GM18861 (cell line): ENCODE measurements at regions not wholly inside any gene's neighbourhood (a gene's known extent, or its start where the extent isn't known, plus 50 kb on each side); places are given as distances from the start of the nearest gene placed in this dataset.
A peak's percentile ranks its signal among the peaks of the same experiment; 100 is the strongest.
"Not testable (repeated sequence)": the region's sequence is repeated elsewhere in the genome, so short reads cannot be mapped to it uniquely, and the experiment has no call there.

Source experiments
- ATAC-seq: cut with Tn5 transposase; IDR thresholded peaks from one replicate; pipeline ENCODE4 v1.9.1; 2021; ENCODE audit not compliant: unreplicated experiment

GRCh38 chr6:80942911-80943310, 809.6 kb downstream of the TENT5A start:
- ATAC-seq, result no peak

DNA sequence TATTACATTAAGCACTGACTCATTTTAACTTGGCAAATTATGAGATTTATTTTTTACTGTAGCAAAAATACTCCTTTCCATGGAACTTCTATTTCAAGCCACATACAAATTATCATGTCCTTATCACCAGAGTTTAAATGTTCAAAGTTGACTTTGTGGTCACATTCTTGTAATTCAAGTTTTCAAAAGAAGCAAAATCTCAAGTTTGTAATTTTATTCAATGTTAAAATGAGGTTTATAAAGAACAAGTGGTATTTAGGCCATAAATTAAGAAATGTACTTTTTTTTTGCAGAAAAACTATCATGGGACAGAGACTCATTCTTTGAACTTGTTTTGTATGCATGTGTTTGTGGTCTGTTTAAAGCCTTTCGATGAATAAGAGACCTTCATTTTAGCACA, 811.5 kb downstream of the TENT5A start:
- ATAC-seq, result no peak

- no peak for ATAC-seq
Observed at GRCh38 chr6:80940571-80940970, 811.9 kb downstream of the TENT5A start.

GRCh38 chr6:80939898-80940297, 812.6 kb downstream of the TENT5A start:
- no peak for ATAC-seq

DNA sequence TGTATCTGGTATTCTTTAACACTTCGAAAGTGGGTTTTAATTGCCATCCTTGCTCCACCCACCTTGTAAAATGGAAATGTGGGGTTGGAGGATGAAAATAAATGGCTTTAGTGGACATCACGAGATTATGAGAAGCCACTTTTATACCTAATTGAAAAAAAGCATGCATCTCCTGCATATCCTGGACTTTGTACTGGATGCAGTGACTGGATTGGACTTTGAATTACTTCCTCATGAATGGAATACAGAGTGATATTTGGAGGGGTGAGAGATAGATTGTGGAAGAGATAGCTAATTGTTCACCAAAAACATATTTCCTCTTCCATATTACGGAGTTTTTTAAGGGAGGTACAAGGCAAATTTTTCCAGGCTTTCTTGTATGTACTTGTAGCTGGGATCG, 813.0 kb downstream of the TENT5A start:
- no peak for ATAC-seq

DNA sequence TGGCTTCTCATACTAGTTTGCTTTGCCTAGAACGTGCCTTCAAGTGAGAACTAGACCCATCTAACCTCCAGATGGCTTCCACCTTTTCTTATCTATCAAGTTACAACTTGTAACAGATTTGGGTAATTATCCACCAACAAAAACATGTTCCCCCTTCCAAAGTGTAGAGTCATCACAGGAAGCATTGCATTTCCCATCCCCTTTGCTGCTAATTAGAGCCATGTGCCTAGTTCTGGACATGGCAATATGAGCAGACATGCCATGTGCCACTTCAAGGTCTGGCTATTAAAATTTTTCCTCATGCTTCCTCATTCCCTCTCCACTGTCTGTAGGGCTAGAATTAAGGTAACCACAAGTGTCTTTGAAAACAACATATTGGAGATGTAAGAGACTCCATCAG, 814.4 kb downstream of the TENT5A start:
- ATAC-seq, result no peak

GRCh38 chr6:80932359-80932758, 820.1 kb downstream of the TENT5A start:
- no peak for ATAC-seq

DNA sequence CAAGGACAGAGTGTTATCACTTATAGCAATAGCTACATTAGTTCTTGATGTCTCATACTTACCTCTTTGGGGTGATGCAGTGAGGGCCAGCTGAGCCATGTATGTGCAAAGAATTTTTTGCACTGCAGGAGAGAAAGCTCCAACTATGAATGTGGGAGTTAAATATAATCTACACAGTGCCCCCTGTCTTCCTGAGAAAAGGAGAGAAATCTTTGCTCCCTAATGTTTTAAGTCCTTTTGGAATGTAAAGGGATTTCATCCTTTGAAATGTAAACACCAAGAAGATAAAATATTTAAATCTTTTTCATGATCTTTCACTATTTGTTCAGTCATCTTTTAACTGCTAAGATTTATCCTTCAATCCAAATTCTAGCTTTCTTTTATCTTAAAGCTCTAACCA, 822.1 kb downstream of the TENT5A start:
- ATAC-seq, result no peak

DNA sequence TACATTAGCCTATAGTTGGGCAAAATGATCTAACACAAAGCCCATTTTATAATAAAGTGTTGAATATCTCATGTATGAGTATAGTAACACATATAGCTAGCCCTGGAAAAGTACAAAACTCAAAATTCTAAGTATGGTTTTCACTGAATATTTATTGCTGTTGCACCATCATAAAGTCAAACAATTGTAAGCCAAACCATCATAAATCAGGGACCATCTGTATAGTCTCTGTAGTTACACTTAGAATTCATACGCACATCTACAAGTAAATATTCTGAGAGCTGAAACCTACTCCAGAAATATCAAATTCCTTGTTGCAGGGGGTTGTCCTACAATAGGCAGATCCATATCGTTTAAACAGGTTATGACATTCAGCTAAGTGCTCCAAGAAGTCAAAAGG, 817.3 kb downstream of the BCKDHB start:
- ATAC-seq, result no peak

GRCh38 chr6:80922916-80923455, 816.5 kb downstream of the BCKDHB start:
- no peak for ATAC-seq

DNA sequence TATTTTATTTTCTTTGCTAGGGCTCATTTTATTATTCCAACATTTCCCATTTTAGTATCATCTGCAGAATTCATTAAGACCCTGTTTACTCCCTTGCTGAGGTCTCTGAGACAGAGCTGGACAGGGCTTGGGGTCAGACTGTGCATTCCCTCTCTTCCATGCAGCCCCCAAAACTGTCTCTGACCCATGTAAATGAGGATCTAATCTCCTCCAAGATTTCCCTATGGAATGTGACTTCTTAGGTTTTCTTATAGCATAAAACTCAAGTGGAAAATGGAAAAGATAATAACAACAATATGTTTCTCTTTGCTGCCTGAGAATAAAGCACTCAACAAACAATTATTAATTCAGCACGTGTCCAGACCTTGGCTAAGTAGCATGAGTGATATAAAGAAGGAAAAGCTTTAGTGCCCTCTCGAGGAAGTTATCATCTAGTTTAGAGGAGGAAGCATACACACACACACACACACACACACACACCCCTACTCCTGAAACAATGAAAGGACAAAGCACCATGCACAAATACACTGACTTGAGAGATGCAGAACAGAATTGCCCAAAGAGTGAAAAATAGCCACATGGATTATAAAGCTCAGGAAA, 815.5 kb downstream of the BCKDHB start:
- no peak for ATAC-seq

- ATAC-seq, result no peak
Observed at GRCh38 chr6:80907831-80908230, 801.4 kb downstream of the BCKDHB start.

GRCh38 chr6:80903711-80904110, 797.2 kb downstream of the BCKDHB start:
- ATAC-seq, result no peak

DNA sequence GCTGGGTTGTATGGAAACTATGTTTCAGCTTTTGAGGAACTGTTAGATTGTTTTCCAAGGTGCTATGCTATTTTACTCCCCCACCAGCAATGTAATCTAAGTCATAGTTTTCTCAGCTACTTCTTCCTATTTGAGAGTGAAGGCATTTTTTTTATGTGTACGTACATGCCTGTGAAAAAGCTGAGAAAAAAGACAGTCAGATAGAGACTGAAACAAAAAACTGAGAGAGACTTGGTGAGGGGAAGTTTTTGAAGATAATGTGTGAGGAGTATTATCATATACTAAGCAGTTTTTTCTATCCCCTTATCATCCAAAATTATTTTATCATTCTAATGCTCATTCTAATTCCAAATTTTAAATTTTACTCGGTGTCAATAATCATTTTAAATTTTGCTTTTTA, 780.0 kb downstream of the BCKDHB start:
- peak; percentile 80 for ATAC-seq

DNA sequence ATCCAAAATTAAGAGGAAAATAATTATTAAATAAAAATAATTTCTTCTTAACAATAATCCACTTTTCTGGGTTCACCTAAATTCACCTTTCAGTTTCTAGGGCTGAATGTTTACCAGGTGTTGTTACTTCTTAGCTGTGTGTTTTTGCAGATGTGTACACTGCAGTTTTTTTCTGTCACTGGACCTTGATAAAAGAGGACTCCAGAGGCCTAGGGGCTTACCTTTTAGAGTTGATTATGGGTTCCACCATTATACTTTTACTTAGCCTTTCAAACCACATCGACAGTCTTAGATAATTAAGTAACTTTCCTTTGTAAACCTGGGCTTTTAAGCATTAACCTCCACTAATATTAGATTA, 766.5 kb downstream of the BCKDHB start:
- no peak for ATAC-seq

GRCh38 chr6:80872199-80872950, 765.9 kb downstream of the BCKDHB start:
- no peak for ATAC-seq

DNA sequence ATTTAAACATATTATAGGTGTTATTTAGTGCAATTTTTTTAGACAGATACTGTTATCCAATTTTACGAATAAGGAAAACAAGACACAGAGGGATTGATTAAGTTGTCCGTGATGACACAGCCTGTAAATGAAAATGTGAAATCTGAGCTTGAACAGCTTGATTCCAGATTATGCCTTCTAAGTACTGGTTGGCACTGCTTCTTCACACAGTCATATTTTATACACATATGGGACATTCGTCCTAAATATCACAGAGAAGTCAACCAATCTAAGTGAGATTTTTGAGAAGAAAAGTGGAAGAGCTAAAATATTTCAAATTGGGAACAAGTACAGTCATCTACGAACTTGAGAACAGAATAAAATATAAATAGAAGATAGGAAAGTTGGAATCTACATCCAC, 756.3 kb downstream of the BCKDHB start:
- ATAC-seq, result no peak

DNA sequence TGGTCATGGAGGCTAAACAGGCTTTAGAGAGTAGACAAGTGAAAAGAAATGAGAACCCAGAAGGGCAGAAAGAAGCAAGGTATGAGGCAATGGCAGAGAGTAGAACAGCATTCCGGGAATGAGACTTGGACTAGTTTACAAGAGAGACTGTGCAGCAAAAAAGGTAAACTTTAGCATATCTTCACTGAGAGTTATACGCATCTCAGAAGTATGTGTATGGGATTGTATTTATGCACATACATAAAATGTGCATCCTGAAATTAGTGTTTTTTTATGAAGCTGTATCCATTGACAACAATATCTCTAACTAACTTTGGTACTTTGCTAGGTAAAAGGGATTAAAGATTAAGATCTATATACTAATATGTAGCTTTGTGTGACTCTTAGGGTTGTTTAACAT, 753.6 kb downstream of the BCKDHB start:
- no peak for ATAC-seq

- ATAC-seq, result not testable (repeated sequence)
Observed at GRCh38 chr6:80847973-80848372, 741.5 kb downstream of the BCKDHB start.

DNA sequence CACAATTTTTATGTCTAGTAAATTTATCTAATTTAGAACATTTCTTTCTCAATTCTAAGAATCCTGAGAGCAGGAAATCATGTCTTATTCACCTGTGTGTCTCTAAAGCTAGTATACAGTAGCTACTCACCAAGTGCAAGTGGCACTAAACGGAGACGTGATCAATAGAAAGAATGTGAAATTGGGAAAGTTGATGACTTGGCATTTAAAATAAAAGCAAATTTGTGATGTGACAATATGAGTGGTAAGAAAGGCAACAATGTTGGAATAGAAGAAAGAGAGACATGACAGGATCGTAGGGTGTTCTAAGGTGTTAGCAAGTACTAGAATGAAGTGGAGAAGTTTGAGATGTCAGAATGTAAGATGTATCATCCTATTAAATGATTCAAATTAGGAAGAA, 725.9 kb downstream of the BCKDHB start:
- no peak for ATAC-seq

DNA sequence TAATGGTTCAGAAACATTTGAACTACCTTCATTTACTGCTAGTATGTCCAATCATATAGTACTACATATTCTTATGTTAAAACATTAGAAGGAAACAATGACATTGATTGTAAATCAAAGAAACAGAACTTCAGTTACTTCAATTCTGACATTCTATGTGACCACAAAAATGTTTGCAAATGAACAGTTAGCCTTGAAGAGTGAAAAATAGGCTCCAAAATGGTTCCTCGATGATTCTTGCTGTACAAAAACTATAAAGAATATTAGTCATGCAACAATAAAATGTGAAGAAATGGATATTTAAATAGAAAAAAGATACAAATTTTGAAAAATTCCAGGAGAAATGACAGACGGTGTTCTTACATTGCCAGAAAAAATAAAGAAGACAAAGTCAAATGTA, 686.9 kb downstream of the BCKDHB start:
- no peak for ATAC-seq

- no peak for ATAC-seq
Observed at GRCh38 chr6:80792151-80792550, 685.7 kb downstream of the BCKDHB start.
